ENCODE measurements at regions not wholly inside any gene's neighbourhood (a gene's known extent, or its start where the extent isn't known, plus 50 kb on each side); places are given as distances from the start of the nearest gene placed in this dataset.
"Not testable (repeated sequence)": the region's sequence is repeated elsewhere in the genome, so short reads cannot be mapped to it uniquely, and the experiment has no call there.

DNA sequence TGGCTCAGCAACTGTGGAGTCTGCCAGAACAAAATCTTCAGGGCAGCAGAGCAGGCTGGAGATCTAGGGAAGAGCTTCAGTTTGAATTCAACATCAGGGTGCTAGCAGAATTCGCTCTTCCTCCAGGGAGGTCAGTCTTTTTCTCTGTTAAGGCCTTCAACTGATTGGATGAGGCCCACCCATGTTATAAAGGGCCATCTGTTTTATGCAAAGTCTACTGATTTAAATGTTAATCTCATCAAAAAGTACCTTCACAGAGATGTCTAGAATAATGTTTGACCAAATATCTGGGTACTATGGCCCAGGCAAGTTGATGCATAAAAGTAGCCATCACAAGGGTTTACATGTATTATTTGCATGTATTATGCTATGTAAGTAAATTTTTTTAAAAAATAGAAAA lies 378.4 kb downstream of the BTG1 start:
- DNase-seq (ENCODE audit: low spot score) = no peak

DNA sequence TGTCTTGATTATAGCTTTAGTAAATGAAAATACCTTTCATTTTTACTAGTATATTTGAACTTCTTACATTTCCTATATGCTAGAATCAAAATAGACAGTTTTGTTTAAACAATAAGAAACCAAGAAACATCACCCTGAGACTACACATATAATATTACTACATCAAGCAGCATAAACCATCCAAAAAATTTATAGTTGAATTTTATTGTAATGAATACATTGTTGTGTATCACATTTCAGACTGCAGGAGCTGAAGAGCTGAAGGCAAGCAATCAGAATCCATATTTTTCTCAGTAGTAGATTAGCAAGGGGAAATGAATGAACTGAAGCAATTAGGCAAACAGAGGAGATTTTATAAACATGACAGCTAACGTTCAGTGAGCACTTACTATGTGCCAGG lies 379.2 kb downstream of the BTG1 start:
- no peak for DNase-seq (ENCODE audit: low spot score)

GRCh38 chr12:91763654-91764370 lies 381.8 kb downstream of the BTG1 start:
- DNase-seq (ENCODE audit: low spot score) = no peak

GRCh38 chr12:91753649-91754048 lies 392.0 kb downstream of the BTG1 start:
- no peak for DNase-seq (ENCODE audit: low spot score)

DNA sequence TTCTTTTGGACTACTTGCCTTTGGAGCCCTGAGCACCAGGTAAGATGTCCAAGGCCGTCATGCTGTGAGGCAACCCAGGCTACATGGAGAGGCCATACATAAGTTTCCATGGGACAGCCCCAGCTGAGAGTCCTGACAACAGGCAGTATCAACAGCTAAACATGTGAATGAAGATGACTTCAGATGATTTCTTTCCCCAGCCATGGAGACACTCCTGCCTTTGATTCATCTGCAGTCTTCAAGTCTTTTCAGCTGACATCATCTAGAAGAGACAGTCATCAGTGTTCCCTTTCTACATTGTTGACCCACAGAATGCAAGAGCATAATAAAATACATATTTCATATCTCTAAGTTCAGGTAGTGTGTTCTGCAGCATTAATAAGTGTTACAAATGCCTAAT lies 398.7 kb downstream of the BTG1 start:
- DNase-seq (ENCODE audit: low spot score) = no peak

- no peak for DNase-seq (ENCODE audit: low spot score)
These were observed 401.0 kb downstream of the BTG1 start for GRCh38 chr12:91744597-91744996.

- no peak for DNase-seq (ENCODE audit: low spot score)
These were observed 401.8 kb downstream of the BTG1 start for GRCh38 chr12:91743704-91744321.

DNA sequence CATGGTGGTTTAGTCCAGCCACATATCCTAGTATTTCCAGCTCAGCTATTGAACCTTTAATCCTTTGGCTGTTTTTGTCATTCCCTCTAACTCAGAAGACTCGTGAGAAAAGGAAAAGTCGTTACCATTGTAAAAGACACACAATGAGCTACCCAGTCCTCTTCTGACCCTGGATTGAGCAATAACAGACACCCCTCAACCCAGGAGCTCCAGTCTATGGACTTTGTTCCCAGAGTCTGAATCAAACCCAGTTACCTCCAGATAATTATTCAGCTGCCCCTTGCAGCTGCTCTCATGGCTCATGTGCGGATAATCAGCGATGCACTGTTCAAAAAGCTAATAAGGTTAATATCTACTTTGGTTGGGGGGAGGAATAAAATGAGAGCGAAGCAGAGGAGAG lies 402.4 kb downstream of the BTG1 start:
- DNase-seq (ENCODE audit: low spot score) = no peak

DNA sequence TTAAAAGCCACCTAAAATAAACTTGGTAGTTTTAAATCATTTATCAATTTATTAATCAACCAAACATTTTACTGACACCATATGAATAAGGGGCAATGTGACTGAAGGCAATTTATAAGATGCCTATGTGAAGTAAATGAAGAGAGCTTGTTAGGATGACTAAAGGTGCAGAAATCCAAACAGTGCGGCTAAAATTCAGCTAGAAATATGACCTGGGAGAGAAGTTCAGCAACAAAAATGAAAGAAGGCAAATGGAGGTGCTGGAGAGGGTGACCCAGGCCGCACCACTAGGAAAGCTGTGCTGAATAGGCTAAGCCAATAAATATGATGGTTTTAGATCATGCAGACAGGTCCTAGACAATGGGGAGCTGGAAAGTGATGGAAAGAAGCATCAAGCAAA lies 403.7 kb downstream of the BTG1 start:
- no peak for DNase-seq (ENCODE audit: low spot score)

DNA sequence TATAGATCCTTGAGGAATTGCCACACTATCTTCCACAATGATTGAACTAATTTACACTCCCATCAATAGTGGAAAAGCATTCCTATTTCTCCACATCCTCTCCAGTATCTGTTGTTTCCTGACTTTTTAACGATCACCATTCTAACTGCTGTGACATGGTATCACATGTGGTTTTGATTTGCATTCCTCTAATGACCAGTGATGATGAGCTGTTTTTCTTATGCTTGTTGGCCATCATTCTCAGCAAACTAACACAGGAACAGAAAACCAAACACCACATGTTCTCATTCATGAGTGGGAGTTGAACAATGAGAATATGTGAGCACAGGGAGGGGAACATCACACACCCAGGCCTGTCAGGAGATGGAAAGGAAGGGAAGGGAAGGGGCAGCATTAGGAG lies 411.8 kb downstream of the BTG1 start:
- not testable (repeated sequence) for DNase-seq (ENCODE audit: low spot score)

GRCh38 chr12:91732086-91732485 lies 413.6 kb downstream of the BTG1 start:
- DNase-seq (ENCODE audit: low spot score) = no peak

DNA sequence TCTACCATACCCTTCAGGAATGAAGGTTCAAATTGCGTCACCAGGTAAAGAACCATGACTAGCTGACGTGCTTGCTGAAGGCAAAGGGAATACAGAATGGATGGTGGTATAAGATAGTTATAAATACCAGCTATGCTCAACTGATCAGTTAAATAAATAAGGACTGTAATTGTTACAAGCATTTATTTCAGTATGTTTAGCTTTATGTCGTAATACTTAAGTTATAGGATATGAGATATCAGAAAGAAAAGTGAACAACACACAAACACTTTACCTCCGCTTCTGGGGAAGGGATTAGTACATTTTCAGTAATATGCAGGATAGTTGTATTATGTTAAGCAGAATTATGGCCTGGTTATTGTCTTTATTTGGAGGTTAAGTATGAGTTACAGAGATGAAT lies 416.1 kb downstream of the BTG1 start:
- DNase-seq (ENCODE audit: low spot score) = no peak

DNA sequence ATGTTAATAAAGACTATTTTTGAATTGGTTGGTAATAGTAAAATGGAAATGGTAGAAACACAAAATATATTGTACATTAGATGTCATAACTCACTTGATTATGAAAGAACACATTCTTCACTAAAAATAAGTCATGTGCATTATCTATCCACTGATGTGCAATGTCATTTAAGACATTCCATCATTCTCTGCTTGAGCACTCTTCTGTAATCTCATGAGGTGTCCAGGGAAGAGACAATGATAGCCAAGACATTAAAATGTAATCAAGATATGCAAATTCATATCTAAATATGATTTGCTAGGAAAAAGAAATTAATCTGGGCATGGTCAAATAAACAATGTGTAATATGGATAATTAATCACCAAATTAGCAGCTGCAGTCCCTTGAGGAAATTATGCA lies 422.5 kb downstream of the BTG1 start:
- no peak for DNase-seq (ENCODE audit: low spot score)

GRCh38 chr12:91722072-91722471 lies 423.6 kb downstream of the BTG1 start:
- DNase-seq (ENCODE audit: low spot score) = no peak

DNA sequence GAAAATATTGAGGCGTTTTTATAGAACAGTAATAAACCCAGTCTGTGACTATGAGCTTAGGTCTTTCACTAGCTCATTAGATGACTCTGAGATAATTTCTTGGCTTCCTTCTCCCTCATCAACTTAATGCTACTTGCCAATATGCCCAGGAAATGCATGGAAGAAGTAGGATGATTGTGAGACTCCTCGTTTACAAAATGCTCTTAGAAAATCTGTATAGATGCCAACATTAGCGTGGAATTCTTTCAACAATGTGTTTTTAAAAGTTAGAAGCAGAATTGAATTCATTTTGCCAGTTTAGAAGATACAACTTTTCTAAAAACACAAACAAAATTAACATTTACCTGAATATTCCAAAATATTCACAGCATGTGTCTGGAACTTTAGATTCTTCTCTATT lies 424.6 kb downstream of the BTG1 start:
- DNase-seq (ENCODE audit: low spot score) = no peak

DNA sequence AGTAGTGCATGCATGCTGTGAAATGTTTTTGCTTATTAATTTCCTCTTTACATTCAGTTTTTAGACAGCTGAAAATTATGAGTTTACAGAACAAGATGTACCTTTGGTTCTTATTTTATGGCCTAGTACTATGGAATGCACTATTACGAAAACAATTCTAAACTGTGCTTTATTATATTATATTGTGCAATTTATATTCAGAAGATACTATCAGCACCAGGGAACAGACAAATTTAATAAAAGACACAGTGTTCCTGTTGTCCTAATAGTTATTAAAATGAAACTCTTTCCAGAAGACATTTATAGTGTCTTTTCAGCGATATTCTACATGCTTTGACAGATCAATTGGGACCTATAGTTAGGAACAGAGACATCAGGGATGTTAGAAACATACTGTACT lies 427.3 kb downstream of the BTG1 start:
- DNase-seq (ENCODE audit: low spot score) = no peak

- no peak for DNase-seq (ENCODE audit: low spot score)
These were observed 427.8 kb downstream of the BTG1 start for GRCh38 chr12:91717804-91718203.

DNA sequence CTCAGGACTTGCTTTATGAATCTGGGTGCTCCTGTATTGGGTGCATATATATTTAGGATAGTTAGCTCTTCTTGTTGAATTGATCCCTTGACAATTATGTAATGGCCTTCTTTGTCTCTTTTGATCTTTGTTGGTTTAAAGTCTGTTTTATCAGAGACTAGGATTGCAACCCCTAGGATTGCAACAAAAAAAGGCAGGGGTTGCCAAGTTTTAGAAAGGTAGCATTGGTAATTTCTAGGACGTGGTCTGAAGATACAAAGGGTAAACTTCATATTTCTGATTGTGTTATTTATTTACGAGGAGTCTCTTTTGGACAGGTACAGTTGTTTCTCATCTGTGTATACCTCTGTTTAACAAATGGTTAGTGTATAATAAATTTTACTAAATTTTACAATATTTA lies 433.7 kb downstream of the BTG1 start:
- not testable (repeated sequence) for DNase-seq (ENCODE audit: low spot score)

- no peak for DNase-seq (ENCODE audit: low spot score)
These were observed 439.2 kb downstream of the BTG1 start for GRCh38 chr12:91706466-91706865.

- no peak for DNase-seq (ENCODE audit: low spot score)
These were observed 441.2 kb downstream of the BTG1 start for GRCh38 chr12:91704446-91704845.

DNA sequence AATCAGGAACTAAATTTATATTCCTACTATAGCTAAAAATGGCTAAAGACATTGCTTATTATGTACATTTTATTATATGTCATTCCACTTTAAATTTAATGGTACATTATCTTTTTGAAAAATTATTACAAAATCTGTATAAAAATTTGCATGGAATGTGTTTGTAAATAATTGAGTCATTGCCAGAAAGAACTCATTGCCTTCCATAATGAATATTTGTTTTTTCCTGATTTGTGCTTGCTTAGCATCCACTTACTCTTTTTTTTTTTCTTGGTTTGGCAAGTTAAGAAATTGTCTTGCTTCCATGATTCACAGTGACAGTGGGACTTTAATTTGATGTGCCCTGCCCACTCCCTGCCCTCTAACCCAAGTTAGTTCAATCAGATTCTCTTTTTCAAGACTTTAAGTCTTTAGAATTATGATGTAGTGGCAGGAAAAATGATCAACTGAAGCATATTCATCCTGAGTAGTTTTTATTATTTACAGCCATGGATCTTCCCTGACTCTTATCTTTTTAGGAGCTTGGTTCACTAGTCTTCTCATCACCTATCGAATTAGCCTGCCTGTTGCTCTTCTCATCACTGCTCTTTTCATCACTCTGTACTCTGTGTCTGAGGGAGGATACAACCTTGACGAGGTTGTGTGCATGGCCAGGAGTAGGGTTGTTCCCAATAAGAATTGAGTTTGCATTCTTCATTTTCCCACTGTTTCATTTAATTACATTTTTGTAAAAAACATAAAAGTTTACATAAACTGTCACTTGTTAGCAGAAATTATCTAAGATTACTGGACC lies 442.0 kb downstream of the BTG1 start:
- no peak for DNase-seq (ENCODE audit: low spot score)

- DNase-seq (ENCODE audit: low spot score) = no peak
These were observed 442.7 kb downstream of the BTG1 start for GRCh38 chr12:91702843-91703425.

Measured in mesenteric fat pad (tissue), 1 donor.